Neuronal stem cell (in vitro differentiated cells): ENCODE measurements at regions not wholly inside any gene's neighbourhood (a gene's known extent, or its start where the extent isn't known, plus 50 kb on each side); places are given as distances from the start of the nearest gene placed in this dataset.

Experiments used
- DNase-seq: peaks from one replicate; pipeline ENCODE4 v3.0.0-alpha.2; 2013; ENCODE audit warnings: low spot score
- H2AFZ ChIP-seq: one replicate; pipeline ENCODE4 v1.6.1; 2013; ENCODE audit warnings: mild to moderate bottlenecking, low read length, inconsistent platforms
- H2AK5ac ChIP-seq: 2 replicates; pipeline ENCODE4 v1.6.1; 2013; ENCODE audit warnings: low read depth, mild to moderate bottlenecking, inconsistent platforms, low read length, moderate library complexity, mixed read lengths
- H2BK120ac ChIP-seq: 2 replicates; pipeline ENCODE4 v1.6.1; 2013; ENCODE audit warnings: low read depth, mild to moderate bottlenecking, inconsistent platforms, low read length, moderate library complexity, mixed read lengths
- H2BK12ac ChIP-seq: one replicate; pipeline ENCODE4 v1.6.1; 2013; ENCODE audit warnings: low read length, inconsistent platforms
- H2BK15ac ChIP-seq: 2 replicates; pipeline ENCODE4 v1.6.1; 2013; ENCODE audit warnings: mild to moderate bottlenecking, low read length, inconsistent platforms, mixed read lengths
- H2BK5ac ChIP-seq: one replicate; pipeline ENCODE4 v1.6.1; 2013; ENCODE audit warnings: inconsistent platforms, mild to moderate bottlenecking, low read length, moderate library complexity
- H3K14ac ChIP-seq: one replicate; pipeline ENCODE4 v1.6.1; 2013; ENCODE audit warnings: low read length, inconsistent platforms
- H3K18ac ChIP-seq: 2 replicates; pipeline ENCODE4 v1.6.1; 2013; ENCODE audit warnings: low read length, inconsistent platforms
- H3K23ac ChIP-seq: 2 replicates; pipeline ENCODE4 v1.6.1; 2013; ENCODE audit warnings: low read depth, mild to moderate bottlenecking, mixed read lengths, low read length, inconsistent platforms; ENCODE audit not compliant: poor library complexity
- H3K27ac ChIP-seq: replicated peaks from 3 replicates; pipeline ENCODE4 v1.5.1; 2013; ENCODE audit warnings: low read length, inconsistent platforms
- H3K27me3 ChIP-seq, 3 experiments: 2 replicates each; pipeline ENCODE4 v1.6.1; 2013; ENCODE audit warnings: low read length in 3 of 3, mild to moderate bottlenecking in 2 of 3, inconsistent platforms in 1 of 3, low read depth in 1 of 3, mixed read lengths in 1 of 3, moderate library complexity in 1 of 3; ENCODE audit not compliant: control insufficient read depth in 3 of 3, insufficient read depth in 3 of 3
- H3K36me3 ChIP-seq, 2 donors: replicated peaks in 1 of 2; 2 replicates each; pipeline ENCODE4 v1.6.1; 2013; ENCODE audit warnings: low read length in 2 of 2; ENCODE audit not compliant: control insufficient read depth in 2 of 2, insufficient read depth in 2 of 2
- H3K4ac ChIP-seq: 2 replicates; pipeline ENCODE4 v1.6.1; 2013; ENCODE audit warnings: inconsistent platforms, mild to moderate bottlenecking, low read length, moderate library complexity
- H3K4me1 ChIP-seq, 2 donors: 1 replicate in 1 of 2; 2 replicates in 1 of 2; pipeline ENCODE4 v1.6.1; 2013; ENCODE audit warnings: low read length in 2 of 2, low read depth in 1 of 2; ENCODE audit not compliant: control insufficient read depth in 2 of 2, insufficient read depth in 1 of 2
- H3K4me2 ChIP-seq: one replicate; pipeline ENCODE4 v1.6.1; 2013; ENCODE audit warnings: mild to moderate bottlenecking, low read length, inconsistent platforms; ENCODE audit not compliant: insufficient read depth, poor library complexity, severe bottlenecking
- H3K4me3 ChIP-seq, 2 donors: 2 replicates each; pipeline ENCODE4 v1.5.1; 2013; ENCODE audit warnings: low read length in 2 of 2, mild to moderate bottlenecking in 2 of 2, inconsistent platforms in 1 of 2, moderate library complexity in 1 of 2
- H3K79me1 ChIP-seq: one replicate; pipeline ENCODE4 v1.6.1; 2013; ENCODE audit warnings: low read depth, mild to moderate bottlenecking, inconsistent platforms, low read length, moderate library complexity
- H3K9ac ChIP-seq: one replicate; pipeline ENCODE4 v1.6.1; 2013; ENCODE audit warnings: mild to moderate bottlenecking, low read depth, low read length, inconsistent platforms; ENCODE audit not compliant: poor library complexity
- H3K9me3 ChIP-seq, 2 donors: replicated peaks in 1 of 2; 2 replicates each; pipeline versions ENCODE3 to v1.6.1; 2013; ENCODE audit warnings: low read length in 2 of 2, mild to moderate bottlenecking in 2 of 2, inconsistent platforms in 1 of 2, low read depth in 1 of 2, mixed read lengths in 1 of 2, moderate library complexity in 1 of 2; ENCODE audit not compliant: control insufficient read depth in 2 of 2, insufficient read depth in 1 of 2
- H4K8ac ChIP-seq: one replicate; pipeline ENCODE4 v1.6.1; 2013; ENCODE audit warnings: low read depth, mild to moderate bottlenecking, inconsistent platforms, low read length, moderate library complexity
- H4K91ac ChIP-seq: one replicate; pipeline ENCODE4 v1.6.1; 2013; ENCODE audit warnings: low read length, low read depth, mild to moderate bottlenecking, inconsistent platforms; ENCODE audit not compliant: poor library complexity
- WGBS, 2 donors: extraction: QIAGEN DNeasy Blood & Tissue Kit; methylation state at CpG; one replicate each; pipeline ENCODE4 v1.1.7; 2013; ENCODE audit warnings: missing lambda C conversion rate in 2 of 2, mixed read lengths in 1 of 2; ENCODE audit not compliant: insufficient read length in 2 of 2, insufficient replicate concordance in 1 of 2; ENCODE audit errors: extremely low coverage in 2 of 2; 5-methylcytosine and 5-hydroxymethylcytosine counted together

DNA sequence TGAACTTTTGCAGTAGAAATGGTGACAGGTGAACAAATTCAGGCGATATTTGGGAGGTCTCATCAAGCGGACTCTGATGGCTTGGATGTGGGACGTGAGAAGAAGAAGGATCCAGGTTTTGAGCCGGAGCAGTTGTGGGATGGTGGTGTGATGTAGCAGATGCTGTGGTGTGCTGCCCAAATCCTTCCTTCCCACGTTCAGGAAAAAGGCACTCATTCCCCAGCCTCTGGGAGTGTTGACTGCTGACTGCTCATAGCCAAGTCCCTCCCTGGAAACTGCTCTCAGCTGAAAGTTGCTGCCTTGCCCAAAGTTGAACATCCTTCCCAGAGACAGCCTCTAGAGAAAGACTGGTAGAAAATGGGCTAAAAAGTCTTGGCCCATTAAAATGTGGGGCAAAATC is 890.3 kb upstream of the ACVR2A start:
- Histone ChIP-seq H2BK12ac (no peak overlapping the region), H2BK120ac (no peak overlapping the region), H2BK5ac (no peak overlapping the region), H3K18ac (no peak overlapping the region), H2BK15ac (no peak overlapping the region), H3K4ac (no peak overlapping the region), H3K27ac (no peak overlapping the region), H3K9me3 (no peaks in the 10 kb centered on the region), H4K91ac (no peak overlapping the region), H3K79me1 (no peaks in the 10 kb centered on the region), H3K27me3 (no peaks in the 10 kb centered on the region), H3K4me1 (peaks cover 2 to 6% of the 10 kb centered on the region in 2 donors), H3K9ac (no peak overlapping the region), H3K23ac (no peak overlapping the region), H4K8ac (no peak overlapping the region), H3K4me3 (no peak overlapping the region), H2AFZ (no peak overlapping the region), H3K36me3 (no peaks in the 10 kb centered on the region), H2AK5ac (no peak overlapping the region), H3K14ac (no peak overlapping the region), H3K4me2 (no peak overlapping the region)
- no CpG with 5 or more reads among the region's 5 CpGs for WGBS, 2 donors
- no peak for DNase-seq

DNA sequence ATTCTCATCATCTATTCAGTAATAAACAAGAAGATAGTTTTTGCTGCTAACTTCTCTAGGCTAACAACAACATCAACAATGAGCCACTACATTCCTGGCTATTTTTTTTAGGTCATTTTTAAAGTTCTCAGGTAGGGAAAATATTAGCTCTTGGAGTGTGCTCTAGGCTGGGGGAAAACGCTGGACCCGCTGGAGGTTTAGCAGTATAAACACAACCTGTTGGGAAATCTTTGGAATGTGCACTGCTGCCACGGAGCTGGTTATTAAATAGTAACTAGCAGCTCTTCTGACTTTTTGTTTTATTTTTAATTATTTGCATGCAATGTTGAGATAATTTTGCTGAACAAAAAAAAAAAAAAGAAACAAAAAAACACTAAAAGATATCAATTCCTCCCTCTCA is 892.1 kb upstream of the ACVR2A start:
- Histone ChIP-seq H2BK15ac (no peak overlapping the region), H2AFZ (no peak overlapping the region), H3K18ac (no peak overlapping the region), H3K9ac (no peak overlapping the region), H3K4me1 (peaks cover 2 to 6% of the 10 kb centered on the region in 2 donors), H3K4ac (no peak overlapping the region), H2BK120ac (no peak overlapping the region), H2AK5ac (no peak overlapping the region), H3K27me3 (no peaks in the 10 kb centered on the region), H2BK5ac (no peak overlapping the region), H3K4me3 (no peak overlapping the region), H3K4me2 (no peak overlapping the region), H3K79me1 (no peaks in the 10 kb centered on the region), H3K36me3 (no peaks in the 10 kb centered on the region), H3K27ac (no peak overlapping the region), H2BK12ac (no peak overlapping the region), H3K14ac (no peak overlapping the region), H3K9me3 (no peaks in the 10 kb centered on the region), H4K8ac (no peak overlapping the region), H3K23ac (no peak overlapping the region), H4K91ac (no peak overlapping the region)
- no peak for DNase-seq
- WGBS, 2 donors: no CpG with 5 or more reads among the region's 3 CpGs

DNA sequence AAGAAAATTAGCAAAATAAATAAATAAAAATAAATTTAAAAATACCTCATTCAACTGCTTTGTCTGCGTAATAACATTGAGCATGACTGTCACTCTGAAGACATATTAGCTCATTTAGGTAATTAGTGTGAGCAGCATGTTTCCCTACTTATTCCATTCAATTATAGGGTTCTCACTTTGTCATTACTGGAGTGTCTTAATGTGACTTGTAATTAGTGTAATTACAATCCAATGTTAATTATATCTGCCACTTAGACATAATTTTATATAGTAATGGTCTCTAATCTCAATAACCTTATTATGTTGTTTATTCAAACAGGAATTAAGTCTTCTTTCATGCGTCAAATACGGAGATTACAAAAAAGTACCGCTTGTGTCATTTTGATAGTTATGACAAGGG is 893.9 kb upstream of the ACVR2A start:
- Histone ChIP-seq H3K14ac (no peak overlapping the region), H4K91ac (no peak overlapping the region), H3K23ac (no peak overlapping the region), H4K8ac (no peak overlapping the region), H3K9me3 (no peaks in the 10 kb centered on the region), H3K9ac (no peak overlapping the region), H3K27me3 (no peaks in the 10 kb centered on the region), H3K27ac (no peak overlapping the region), H2BK12ac (no peak overlapping the region), H2BK5ac (no peak overlapping the region), H3K36me3 (no peaks in the 10 kb centered on the region), H2BK15ac (no peak overlapping the region), H3K4ac (no peak overlapping the region), H3K4me3 (no peak overlapping the region), H3K4me2 (no peak overlapping the region), H2AFZ (no peak overlapping the region), H2AK5ac (no peak overlapping the region), H3K79me1 (no peaks in the 10 kb centered on the region), H2BK120ac (no peak overlapping the region), H3K4me1 (peaks cover 2 to 6% of the 10 kb centered on the region in 2 donors), H3K18ac (no peak overlapping the region)
- no peak for DNase-seq
- no CpG with 5 or more reads among the region's 4 CpGs for WGBS, 2 donors

DNA sequence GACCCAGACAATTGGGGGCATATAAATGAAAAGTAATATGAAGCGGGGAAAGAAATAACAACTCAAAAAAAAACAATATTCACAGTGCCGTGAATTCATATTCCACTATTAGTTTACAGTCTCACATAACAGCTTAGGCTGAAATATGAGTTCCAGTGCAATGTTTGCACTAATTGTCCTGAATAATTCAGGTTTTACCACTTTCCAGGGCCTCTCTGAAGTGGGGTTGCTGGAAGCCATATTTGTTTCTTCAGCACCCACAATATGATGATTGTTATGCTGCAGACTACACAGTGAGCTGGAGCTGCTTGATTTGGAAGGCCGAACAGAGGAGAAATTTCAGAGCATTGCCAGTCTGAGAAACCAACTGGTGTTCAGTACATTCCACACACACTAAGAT is 894.5 kb upstream of the ACVR2A start:
- Histone ChIP-seq H3K9ac (no peak overlapping the region), H3K4me1 (peaks cover 2 to 6% of the 10 kb centered on the region in 2 donors), H2AFZ (peak overlapping the region; percentile 79), H3K27me3 (no peaks in the 10 kb centered on the region), H3K36me3 (no peaks in the 10 kb centered on the region), H3K23ac (no peak overlapping the region), H2BK120ac (no peak overlapping the region), H2BK5ac (no peak overlapping the region), H3K27ac (no peak overlapping the region), H3K4ac (no peak overlapping the region), H2AK5ac (no peak overlapping the region), H3K14ac (no peak overlapping the region), H4K8ac (no peak overlapping the region), H3K79me1 (no peaks in the 10 kb centered on the region), H2BK12ac (no peak overlapping the region), H3K4me2 (no peak overlapping the region), H4K91ac (no peak overlapping the region), H3K4me3 (no peak overlapping the region), H3K9me3 (no peaks in the 10 kb centered on the region), H3K18ac (no peak overlapping the region), H2BK15ac (no peak overlapping the region)
- WGBS, 2 donors: no CpG with 5 or more reads among the region's 3 CpGs
- DNase-seq: no peak
